Osteoblast (primary cell): ENCODE measurements at regions not wholly inside any gene's neighbourhood (a gene's known extent, or its start where the extent isn't known, plus 50 kb on each side); places are given as distances from the start of the nearest gene placed in this dataset.

Experiments
- DNase-seq: peaks from one replicate; pipeline ENCODE4 v3.0.0; 2011; ENCODE audit warnings: low spot score, mixed read lengths; ENCODE audit not compliant: insufficient read length; ENCODE audit errors: missing footprints
- H2AFZ ChIP-seq: 2 replicates; pipeline ENCODE4 v1.6.0; 2011; ENCODE audit warnings: mild to moderate bottlenecking, low read length
- H3K27ac ChIP-seq: 2 replicates; pipeline ENCODE4 v1.5.1; 2011; ENCODE audit warnings: mild to moderate bottlenecking, low read depth, low read length, moderate library complexity
- H3K27me3 ChIP-seq: 2 replicates; pipeline ENCODE4 v1.6.0; 2012; ENCODE audit warnings: mild to moderate bottlenecking, control low read depth, inconsistent platforms, low read length, moderate library complexity; ENCODE audit not compliant: insufficient read depth
- H3K36me3 ChIP-seq: 2 replicates; pipeline ENCODE4 v1.5.1; 2011; ENCODE audit warnings: mild to moderate bottlenecking, low read length, control low read depth, moderate library complexity; ENCODE audit not compliant: insufficient read depth
- H3K4me1 ChIP-seq: 2 replicates; pipeline ENCODE4 v1.5.1; 2011; ENCODE audit warnings: mild to moderate bottlenecking, low read length, control low read depth, moderate library complexity; ENCODE audit not compliant: insufficient read depth
- H3K4me2 ChIP-seq: 2 replicates; pipeline ENCODE4 v1.6.0; 2011; ENCODE audit warnings: mild to moderate bottlenecking, low read length; ENCODE audit not compliant: insufficient read depth
- H3K4me3 ChIP-seq: fragments of 200-600 bp; sonication (generic); 3 replicates; pipeline ENCODE4 v1.5.1; 2012; ENCODE audit warnings: mild to moderate bottlenecking, low read length, inconsistent platforms; ENCODE audit not compliant: insufficient read depth
- H3K79me2 ChIP-seq: 2 replicates; pipeline ENCODE4 v1.6.0; 2012; ENCODE audit warnings: mild to moderate bottlenecking, low read length, control low read depth, inconsistent platforms; ENCODE audit not compliant: insufficient read depth
- H3K9me3 ChIP-seq: 2 replicates; pipeline ENCODE4 v1.5.1; 2011; ENCODE audit warnings: low read depth, low read length, control low read depth
- H4K20me1 ChIP-seq: 2 replicates; pipeline ENCODE4 v1.6.0; 2012; ENCODE audit warnings: mild to moderate bottlenecking, low read length, control low read depth; ENCODE audit not compliant: insufficient read depth
- CTCF ChIP-seq: IDR thresholded peaks from 2 replicates; pipeline ENCODE4 v1.5.1; 2011; ENCODE audit warnings: mild to moderate bottlenecking, low read depth, low read length, moderate library complexity; ENCODE audit errors: extremely low read depth

DNA sequence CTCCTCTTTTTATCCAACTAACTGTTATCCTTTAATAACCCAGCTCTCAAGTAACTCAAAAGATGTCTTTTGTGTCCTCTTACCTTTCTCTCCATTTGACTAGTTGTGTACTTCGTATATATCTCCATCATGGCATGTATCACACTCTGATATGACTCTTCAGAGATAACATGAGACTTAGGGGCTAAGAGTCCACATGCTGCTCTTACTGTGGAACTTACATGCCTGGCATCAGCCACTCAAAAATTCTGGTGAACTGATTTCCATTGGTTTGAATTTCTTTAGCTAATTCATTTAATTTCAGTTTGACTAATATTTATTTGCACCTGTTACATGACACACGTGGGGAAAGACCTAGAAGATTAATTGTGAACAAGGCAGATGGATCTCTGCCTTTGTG, 317.3 kb downstream of the HS3ST1 start:
- H4K20me1 ChIP-seq, result no peaks in the 10 kb centered on the region
- H3K27me3 ChIP-seq, result no peaks in the 10 kb centered on the region
- DNase-seq, result no peak
- no peak overlapping the region for H3K27ac ChIP-seq
- no peak for TF ChIP-seq CTCF
- no peaks in the 10 kb centered on the region for H3K36me3 ChIP-seq
- no peaks in the 10 kb centered on the region for H3K4me1 ChIP-seq
- no peak overlapping the region for H3K4me3 ChIP-seq
- no peaks in the 10 kb centered on the region for H3K79me2 ChIP-seq
- H2AFZ ChIP-seq, result no peak overlapping the region
- no peak overlapping the region for H3K4me2 ChIP-seq
- no peaks in the 10 kb centered on the region for H3K9me3 ChIP-seq

DNA sequence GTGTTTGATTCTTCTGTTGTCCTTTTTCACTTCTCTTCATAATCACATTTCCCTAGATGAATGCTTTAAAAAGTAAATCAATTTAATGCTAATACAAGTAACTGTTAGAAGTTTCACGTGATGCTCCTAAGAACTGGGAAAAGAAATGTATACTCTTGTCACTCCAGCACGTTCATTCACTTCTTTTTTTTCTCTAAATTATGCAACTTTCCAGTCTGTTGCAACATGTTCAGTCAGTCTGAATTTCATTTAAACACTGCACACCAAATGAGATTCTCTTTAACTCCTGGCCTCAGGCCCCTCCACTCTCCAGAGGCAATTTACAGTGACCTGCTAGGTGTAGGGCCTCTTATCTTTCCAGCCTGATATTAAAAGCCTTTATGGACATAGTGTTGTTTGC, 321.9 kb downstream of the HS3ST1 start:
- no peaks in the 10 kb centered on the region for H4K20me1 ChIP-seq
- H3K4me3 ChIP-seq, result no peak overlapping the region
- no peaks in the 10 kb centered on the region for H3K4me1 ChIP-seq
- H2AFZ ChIP-seq, result no peak overlapping the region
- no peak overlapping the region for H3K4me2 ChIP-seq
- H3K27me3 ChIP-seq, result no peaks in the 10 kb centered on the region
- DNase-seq, result no peak
- H3K79me2 ChIP-seq, result no peaks in the 10 kb centered on the region
- no peaks in the 10 kb centered on the region for H3K9me3 ChIP-seq
- TF ChIP-seq CTCF, result no peak
- H3K27ac ChIP-seq, result no peak overlapping the region
- no peaks in the 10 kb centered on the region for H3K36me3 ChIP-seq

- DNase-seq, result no peak
- no peak for TF ChIP-seq CTCF
- no peaks in the 10 kb centered on the region for H4K20me1 ChIP-seq
- H3K27me3 ChIP-seq, result no peaks in the 10 kb centered on the region
- no peaks in the 10 kb centered on the region for H3K36me3 ChIP-seq
- H3K4me1 ChIP-seq, result no peaks in the 10 kb centered on the region
- no peak overlapping the region for H3K4me2 ChIP-seq
- H3K4me3 ChIP-seq, result no peak overlapping the region
- no peak overlapping the region for H3K27ac ChIP-seq
- no peak overlapping the region for H2AFZ ChIP-seq
- no peaks in the 10 kb centered on the region for H3K9me3 ChIP-seq
- H3K79me2 ChIP-seq, result no peaks in the 10 kb centered on the region
Observed at GRCh38 chr4:11106190-11106589, 322.5 kb downstream of the HS3ST1 start.

DNA sequence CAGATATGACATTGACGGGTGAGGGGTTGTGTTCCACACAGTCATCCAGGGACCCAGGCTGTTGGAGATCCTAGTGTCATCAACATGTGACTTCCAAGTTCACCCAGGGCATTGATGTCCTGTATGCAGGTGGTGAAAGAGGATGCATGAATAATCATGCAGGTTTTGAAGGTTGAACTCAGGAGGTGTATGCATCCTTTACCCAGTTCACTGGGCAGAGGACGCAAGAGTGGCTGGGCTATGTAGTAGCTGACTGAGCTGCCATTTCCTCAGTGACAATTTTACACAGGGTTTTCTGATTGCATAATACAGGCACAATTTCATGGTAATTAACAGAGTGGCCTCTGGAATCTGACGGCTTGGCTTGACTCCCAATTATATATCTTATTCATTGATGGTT, 323.0 kb downstream of the HS3ST1 start:
- Histone ChIP-seq H4K20me1 (no peaks in the 10 kb centered on the region), H3K36me3 (no peaks in the 10 kb centered on the region), H3K27me3 (no peaks in the 10 kb centered on the region), H3K79me2 (no peaks in the 10 kb centered on the region), H3K4me1 (no peaks in the 10 kb centered on the region), H2AFZ (no peak overlapping the region), H3K9me3 (no peaks in the 10 kb centered on the region), H3K4me2 (no peak overlapping the region), H3K4me3 (no peak overlapping the region), H3K27ac (no peak overlapping the region)
- no peak for TF ChIP-seq CTCF
- DNase-seq, result no peak
